Neural cell (in vitro differentiated cells): ENCODE measurements at regions not wholly inside any gene's neighbourhood (a gene's known extent, or its start where the extent isn't known, plus 50 kb on each side); places are given as distances from the start of the nearest gene placed in this dataset.

Source experiments
- EZH2 ChIP-seq: fragments of 200-600, 300-800 bp; shearing (Covaris generic), sonication (generic); IDR thresholded peaks from 2 replicates; pipeline ENCODE4 v1.6.1; 2014; ENCODE audit warnings: antibody characterized with exemption, low read length, borderline replicate concordance, mild to moderate bottlenecking; ENCODE audit not compliant: insufficient read depth, poor library complexity, severe bottlenecking
- MXI1 ChIP-seq: fragments of 450-650 bp; conservative IDR thresholded peaks from 2 replicates; pipeline ENCODE4 v1.6.1; 2014; ENCODE audit warnings: antibody characterized with exemption, mild to moderate bottlenecking; ENCODE audit not compliant: poor library complexity, severe bottlenecking
- POLR2AphosphoS5 ChIP-seq: IDR thresholded peaks from 2 replicates; pipeline ENCODE4 v1.6.1; 2012
- TF ChIP-seq, protein P1 (sequence below): fragments of 450-650 bp; IDR thresholded peaks from 2 replicates; pipeline ENCODE4 v1.5.1; 2014; ENCODE audit warnings: antibody characterized with exemption, mild to moderate bottlenecking, moderate library complexity; ENCODE audit not compliant: poor library complexity, severe bottlenecking

GRCh38 chr10:125266541-125266940 is 106.2 kb upstream of the CTBP2 start:
- TF ChIP-seq, protein P1, sequence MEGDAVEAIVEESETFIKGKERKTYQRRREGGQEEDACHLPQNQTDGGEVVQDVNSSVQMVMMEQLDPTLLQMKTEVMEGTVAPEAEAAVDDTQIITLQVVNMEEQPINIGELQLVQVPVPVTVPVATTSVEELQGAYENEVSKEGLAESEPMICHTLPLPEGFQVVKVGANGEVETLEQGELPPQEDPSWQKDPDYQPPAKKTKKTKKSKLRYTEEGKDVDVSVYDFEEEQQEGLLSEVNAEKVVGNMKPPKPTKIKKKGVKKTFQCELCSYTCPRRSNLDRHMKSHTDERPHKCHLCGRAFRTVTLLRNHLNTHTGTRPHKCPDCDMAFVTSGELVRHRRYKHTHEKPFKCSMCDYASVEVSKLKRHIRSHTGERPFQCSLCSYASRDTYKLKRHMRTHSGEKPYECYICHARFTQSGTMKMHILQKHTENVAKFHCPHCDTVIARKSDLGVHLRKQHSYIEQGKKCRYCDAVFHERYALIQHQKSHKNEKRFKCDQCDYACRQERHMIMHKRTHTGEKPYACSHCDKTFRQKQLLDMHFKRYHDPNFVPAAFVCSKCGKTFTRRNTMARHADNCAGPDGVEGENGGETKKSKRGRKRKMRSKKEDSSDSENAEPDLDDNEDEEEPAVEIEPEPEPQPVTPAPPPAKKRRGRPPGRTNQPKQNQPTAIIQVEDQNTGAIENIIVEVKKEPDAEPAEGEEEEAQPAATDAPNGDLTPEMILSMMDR, result no peak
- TF ChIP-seq MXI1 (no peak), EZH2 (no peak), POLR2AphosphoS5 (no peak)
